Stimulated activated effector memory CD8-positive, alpha-beta T cell treated with anti-CD3 and anti-CD28 coated beads, Interleukin-12 subunit alpha, Interleukin-12 subunit beta, amount 100 ng/mL, for 72 hours (primary cell): ENCODE measurements at regions not wholly inside any gene's neighbourhood (a gene's known extent, or its start where the extent isn't known, plus 50 kb on each side); places are given as distances from the start of the nearest gene placed in this dataset.
"Not testable (repeated sequence)": the region's sequence is repeated elsewhere in the genome, so short reads cannot be mapped to it uniquely, and the experiment has no call there.

Experiments used
- ATAC-seq: fragments of 150-1000 bp; cut with Tn5 transposase; 2 replicates; pipeline ENCODE4 v1.10.0; 2021
- DNase-seq, 2 donors: peaks; one replicate each; pipeline ENCODE4 v3.0.0; 2021 to 2022; ENCODE audit warnings: low spot score in 2 of 2
- H3K27ac Mint-ChIP-seq: one replicate; pipeline ENCODE4 v1.8.0; 2022; ENCODE audit warnings: mild to moderate bottlenecking, mixed read lengths
- H3K36me3 Mint-ChIP-seq: one replicate; pipeline ENCODE4 v1.8.0; 2022; ENCODE audit warnings: mild to moderate bottlenecking, mixed read lengths
- H3K4me1 Mint-ChIP-seq: one replicate; pipeline ENCODE4 v1.8.0; 2022; ENCODE audit warnings: mixed read lengths
- H3K4me3 Mint-ChIP-seq: one replicate; pipeline ENCODE4 v1.8.0; 2022; ENCODE audit warnings: mild to moderate bottlenecking, mixed read lengths
- H3K9me3 Mint-ChIP-seq: one replicate; pipeline ENCODE4 v1.8.0; 2022; ENCODE audit warnings: mixed read lengths

- not testable (repeated sequence) for H3K36me3 Mint-ChIP-seq, H3K4me1 Mint-ChIP-seq, DNase-seq, H3K4me3 Mint-ChIP-seq, H3K27ac Mint-ChIP-seq, H3K9me3 Mint-ChIP-seq
- ATAC-seq, result peak; percentile 69
Observed at GRCh38 chr1:807699-808390, 115.9 kb upstream of the SAMD11 start.

GRCh38 chr1:810949-811348 is 112.8 kb upstream of the SAMD11 start:
- H3K27ac Mint-ChIP-seq, H3K4me3 Mint-ChIP-seq, H3K4me1 Mint-ChIP-seq, ATAC-seq, H3K36me3 Mint-ChIP-seq, DNase-seq, H3K9me3 Mint-ChIP-seq: not testable (repeated sequence)

GRCh38 chr1:812535-813127 is 111.1 kb upstream of the SAMD11 start:
- H3K9me3 Mint-ChIP-seq, ATAC-seq, H3K4me1 Mint-ChIP-seq, DNase-seq, H3K36me3 Mint-ChIP-seq, H3K4me3 Mint-ChIP-seq: not testable (repeated sequence)
- peak overlapping the region; percentile 79 for H3K27ac Mint-ChIP-seq

- peaks cover 11% of the 10 kb centered on the region for H3K36me3 Mint-ChIP-seq
- not testable (repeated sequence) for H3K4me1 Mint-ChIP-seq, DNase-seq, H3K9me3 Mint-ChIP-seq, H3K27ac Mint-ChIP-seq, ATAC-seq, H3K4me3 Mint-ChIP-seq
Observed at GRCh38 chr1:814543-814942, 109.2 kb upstream of the SAMD11 start.

GRCh38 chr1:815147-815922 is 108.4 kb upstream of the SAMD11 start:
- H3K27ac Mint-ChIP-seq, H3K4me3 Mint-ChIP-seq: not testable (repeated sequence)

GRCh38 chr1:817071-817599 is 106.6 kb upstream of the SAMD11 start:
- peak; percentile 95 for ATAC-seq
- not testable (repeated sequence) for H3K9me3 Mint-ChIP-seq, DNase-seq, H3K27ac Mint-ChIP-seq, H3K4me3 Mint-ChIP-seq, H3K4me1 Mint-ChIP-seq
- peaks cover 11% of the 10 kb centered on the region for H3K36me3 Mint-ChIP-seq

More at GRCh38 chr1:815147-815922, 108.4 kb upstream of the SAMD11 start:
- not testable (repeated sequence) for ATAC-seq, H3K9me3 Mint-ChIP-seq, DNase-seq, H3K4me1 Mint-ChIP-seq
- peaks cover 11% of the 10 kb centered on the region for H3K36me3 Mint-ChIP-seq

- H3K36me3 Mint-ChIP-seq, H3K27ac Mint-ChIP-seq, H3K9me3 Mint-ChIP-seq, H3K4me3 Mint-ChIP-seq, DNase-seq, H3K4me1 Mint-ChIP-seq: not testable (repeated sequence)
- ATAC-seq, result peak; percentile 4
Observed at GRCh38 chr1:817658-818617, 105.8 kb upstream of the SAMD11 start.

- H3K9me3 Mint-ChIP-seq, result no peaks in the 10 kb centered on the region
- ATAC-seq, result no peak
- no peak overlapping the region for H3K27ac Mint-ChIP-seq
- H3K36me3 Mint-ChIP-seq, result peaks cover 5% of the 10 kb centered on the region
- H3K4me3 Mint-ChIP-seq, result no peak overlapping the region
- DNase-seq, result no peak
- H3K4me1 Mint-ChIP-seq, result no peaks in the 10 kb centered on the region
Observed at GRCh38 chr1:818618-819291, 105.0 kb upstream of the SAMD11 start.

GRCh38 chr1:820962-821361 is 102.8 kb upstream of the SAMD11 start:
- peaks cover 5% of the 10 kb centered on the region for H3K36me3 Mint-ChIP-seq
- no peaks in the 10 kb centered on the region for H3K9me3 Mint-ChIP-seq
- ATAC-seq, result no peak
- no peak for DNase-seq
- H3K4me1 Mint-ChIP-seq, result peaks cover 11% of the 10 kb centered on the region
- H3K4me3 Mint-ChIP-seq, result no peak overlapping the region
- H3K27ac Mint-ChIP-seq, result no peak overlapping the region

GRCh38 chr1:826808-827207 is 96.9 kb upstream of the SAMD11 start:
- peaks cover 13% of the 10 kb centered on the region for H3K36me3 Mint-ChIP-seq
- not testable (repeated sequence) for DNase-seq, H3K9me3 Mint-ChIP-seq
- peak overlapping the region; percentile 96 for H3K27ac Mint-ChIP-seq
- H3K4me1 Mint-ChIP-seq, result peaks cover 21% of the 10 kb centered on the region
- peak; percentile 35 for ATAC-seq
- H3K4me3 Mint-ChIP-seq, result peak overlapping the region; percentile 89

- Mint-ChIP-seq H3K27ac (peak overlapping the region; percentile 96), H3K4me3 (peak overlapping the region; percentile 89), H3K4me1 (peaks cover 21% of the 10 kb centered on the region), H3K36me3 (peaks cover 20% of the 10 kb centered on the region)
- not testable (repeated sequence) for H3K9me3 Mint-ChIP-seq
- ATAC-seq, result peak; percentile 90
- DNase-seq, result peak; percentile 91 to 98
Observed at GRCh38 chr1:827211-828063, 96.3 kb upstream of the SAMD11 start.

GRCh38 chr1:829324-829723 is 94.4 kb upstream of the SAMD11 start:
- not testable (repeated sequence) for H3K4me3 Mint-ChIP-seq, DNase-seq, H3K27ac Mint-ChIP-seq, ATAC-seq, H3K9me3 Mint-ChIP-seq
- Mint-ChIP-seq H3K4me1 (peaks cover 32% of the 10 kb centered on the region), H3K36me3 (peaks cover 36% of the 10 kb centered on the region)

GRCh38 chr1:829932-830331 is 93.8 kb upstream of the SAMD11 start:
- DNase-seq, H3K27ac Mint-ChIP-seq, H3K4me3 Mint-ChIP-seq, H3K9me3 Mint-ChIP-seq, ATAC-seq: not testable (repeated sequence)
- peaks cover 33% of the 10 kb centered on the region for H3K4me1 Mint-ChIP-seq
- H3K36me3 Mint-ChIP-seq, result peaks cover 39% of the 10 kb centered on the region
